Renal cortex interstitium (tissue), 11 donors: ENCODE measurements at regions not wholly inside any gene's neighbourhood (a gene's known extent, or its start where the extent isn't known, plus 50 kb on each side); places are given as distances from the start of the nearest gene placed in this dataset.

Experiments
- DNase-seq, 11 donors: peaks; one replicate each; pipeline ENCODE4 v3.0.0-alpha.2; 2013; ENCODE audit warnings: low read depth in 9 of 11, low spot score in 4 of 11; ENCODE audit errors: extremely low read depth in 1 of 11

- DNase-seq = no peak
Observed at GRCh38 chr1:58886611-58887010, 102.8 kb upstream of the JUN start.

- no peak for DNase-seq
Observed at GRCh38 chr1:58887059-58887458, 103.2 kb upstream of the JUN start.

GRCh38 chr1:58888833-58889232 lies 105.0 kb upstream of the JUN start:
- DNase-seq = no peak

- no peak for DNase-seq
Observed at GRCh38 chr1:58890113-58890512, 106.3 kb upstream of the JUN start.

GRCh38 chr1:58890609-58891008 lies 106.8 kb upstream of the JUN start:
- DNase-seq = no peak

- no peak for DNase-seq
Observed at GRCh38 chr1:58891347-58891746, 107.5 kb upstream of the JUN start.

- DNase-seq = no peak
Observed at GRCh38 chr1:58893257-58893869, 109.5 kb upstream of the JUN start.

GRCh38 chr1:58895082-58895481 lies 111.2 kb upstream of the JUN start:
- DNase-seq = no peak

GRCh38 chr1:58895559-58896145 lies 111.8 kb upstream of the JUN start:
- no peak for DNase-seq

GRCh38 chr1:58896246-58897183 lies 112.7 kb upstream of the JUN start:
- no peak for DNase-seq

- DNase-seq = peak in 3 of 11 donors; percentile 55 to 67 (median 63)
Observed at GRCh38 chr1:58898739-58899586, 115.1 kb upstream of the JUN start.

GRCh38 chr1:58899587-58900271 lies 115.9 kb upstream of the JUN start:
- DNase-seq = no peak

- DNase-seq = no peak
Observed at GRCh38 chr1:58900396-58900795, 116.5 kb upstream of the JUN start.

- no peak for DNase-seq
Observed at GRCh38 chr1:58901008-58901407, 117.2 kb upstream of the JUN start.

- DNase-seq = peak in 1 of 11 donors; percentile 45
Observed at GRCh38 chr1:58902830-58903513, 119.1 kb upstream of the JUN start.

- peak; percentile 49 to 80 (median 68) for DNase-seq
Observed at GRCh38 chr1:58903514-58904298, 119.9 kb upstream of the JUN start.

- DNase-seq = no peak
Observed at GRCh38 chr1:58904299-58905125, 120.7 kb upstream of the JUN start.
